ENCODE measurements at regions not wholly inside any gene's neighbourhood (a gene's known extent, or its start where the extent isn't known, plus 50 kb on each side); places are given as distances from the start of the nearest gene placed in this dataset.

- TF ChIP-seq, protein P1, sequence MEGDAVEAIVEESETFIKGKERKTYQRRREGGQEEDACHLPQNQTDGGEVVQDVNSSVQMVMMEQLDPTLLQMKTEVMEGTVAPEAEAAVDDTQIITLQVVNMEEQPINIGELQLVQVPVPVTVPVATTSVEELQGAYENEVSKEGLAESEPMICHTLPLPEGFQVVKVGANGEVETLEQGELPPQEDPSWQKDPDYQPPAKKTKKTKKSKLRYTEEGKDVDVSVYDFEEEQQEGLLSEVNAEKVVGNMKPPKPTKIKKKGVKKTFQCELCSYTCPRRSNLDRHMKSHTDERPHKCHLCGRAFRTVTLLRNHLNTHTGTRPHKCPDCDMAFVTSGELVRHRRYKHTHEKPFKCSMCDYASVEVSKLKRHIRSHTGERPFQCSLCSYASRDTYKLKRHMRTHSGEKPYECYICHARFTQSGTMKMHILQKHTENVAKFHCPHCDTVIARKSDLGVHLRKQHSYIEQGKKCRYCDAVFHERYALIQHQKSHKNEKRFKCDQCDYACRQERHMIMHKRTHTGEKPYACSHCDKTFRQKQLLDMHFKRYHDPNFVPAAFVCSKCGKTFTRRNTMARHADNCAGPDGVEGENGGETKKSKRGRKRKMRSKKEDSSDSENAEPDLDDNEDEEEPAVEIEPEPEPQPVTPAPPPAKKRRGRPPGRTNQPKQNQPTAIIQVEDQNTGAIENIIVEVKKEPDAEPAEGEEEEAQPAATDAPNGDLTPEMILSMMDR (IDR thresholded peaks at IDR 0.05): no peak
- TF ChIP-seq POLR2A (IDR thresholded peaks at IDR 0.05) (no peak), POLR2AphosphoS5 (IDR thresholded peaks at IDR 0.05) (no peak)
These were observed 56.1 kb upstream of the NECTIN1 start for GRCh38 chr11:119785131-119785530.

All from prostate gland (tissue), 2 donors.